NCI-H1436 treated with DMSO at 0.1 percent for 48 hours (cell line): ENCODE measurements at regions not wholly inside any gene's neighbourhood (a gene's known extent, or its start where the extent isn't known, plus 50 kb on each side); places are given as distances from the start of the nearest gene placed in this dataset.

ENCODE experiments used
- DNase-seq: peaks from one replicate; lab custom pipeline; 2025; lab: John Stamatoyannopoulos, UW

- DNase-seq, result no peak
Measured at GRCh38 chr9:119639287-119639955, 270.2 kb upstream of the BRINP1 start.

GRCh38 chr9:119634006-119634405, 264.8 kb upstream of the BRINP1 start:
- DNase-seq, result peak; percentile 6

GRCh38 chr9:119611565-119611964, 242.3 kb upstream of the BRINP1 start:
- no peak for DNase-seq

GRCh38 chr9:119609277-119609971, 240.2 kb upstream of the BRINP1 start:
- DNase-seq, result no peak

- no peak for DNase-seq
Measured at GRCh38 chr9:119601632-119602031, 232.4 kb upstream of the BRINP1 start.

- no peak for DNase-seq
Measured at GRCh38 chr9:119597499-119597898, 228.3 kb upstream of the BRINP1 start.

- no peak for DNase-seq
Measured at GRCh38 chr9:119596703-119597102, 227.5 kb upstream of the BRINP1 start.

GRCh38 chr9:119588874-119589744, 219.9 kb upstream of the BRINP1 start:
- DNase-seq, result no peak

- DNase-seq, result no peak
Measured at GRCh38 chr9:119577881-119578280, 208.6 kb upstream of the BRINP1 start.

- DNase-seq, result no peak
Measured at GRCh38 chr9:119559986-119560385, 190.8 kb upstream of the BRINP1 start.

- no peak for DNase-seq
Measured at GRCh38 chr9:119559056-119559455, 189.8 kb upstream of the BRINP1 start.

GRCh38 chr9:119556129-119556875, 187.1 kb upstream of the BRINP1 start:
- DNase-seq, result peak; percentile 28

- DNase-seq, result no peak
Measured at GRCh38 chr9:119544492-119544891, 175.3 kb upstream of the BRINP1 start.

- DNase-seq, result no peak
Measured at GRCh38 chr9:119537138-119537537, 167.9 kb upstream of the BRINP1 start.

- no peak for DNase-seq
Measured at GRCh38 chr9:119533504-119533903, 164.3 kb upstream of the BRINP1 start.

- DNase-seq, result no peak
Measured at GRCh38 chr9:119526698-119527097, 157.5 kb upstream of the BRINP1 start.

- no peak for DNase-seq
Measured at GRCh38 chr9:119523508-119523907, 154.3 kb upstream of the BRINP1 start.

GRCh38 chr9:119522381-119522780, 153.1 kb upstream of the BRINP1 start:
- no peak for DNase-seq

- no peak for DNase-seq
Measured at GRCh38 chr9:119509291-119509905, 140.2 kb upstream of the BRINP1 start.

- no peak for DNase-seq
Measured at GRCh38 chr9:119501374-119501773, 132.1 kb upstream of the BRINP1 start.

GRCh38 chr9:119500072-119500771, 131.0 kb upstream of the BRINP1 start:
- DNase-seq, result no peak
